ENCODE measurements at regions not wholly inside any gene's neighbourhood (a gene's known extent, or its start where the extent isn't known, plus 50 kb on each side); places are given as distances from the start of the nearest gene placed in this dataset.

- peaks cover 6 to 22% of the 10 kb centered on the region in 2 donors for H3K27me3 Mint-ChIP-seq
Observed at GRCh38 chr1:90783181-90783580, 66.1 kb upstream of the BARHL2 start.

GRCh38 chr1:90782046-90782445, 64.9 kb upstream of the BARHL2 start:
- no peak for DNase-seq (ENCODE audit: low spot score)
- no peak overlapping the region for H3K27ac Mint-ChIP-seq
- no peak overlapping the region for H3K4me3 Mint-ChIP-seq
- no peak for ATAC-seq
- no peaks in the 10 kb centered on the region for H3K9me3 Mint-ChIP-seq
- no peaks in the 10 kb centered on the region for H3K36me3 Mint-ChIP-seq
- no peaks in the 10 kb centered on the region for H3K4me1 Mint-ChIP-seq (ENCODE audit: low read depth in 2 of 2)
- peaks cover 6 to 22% of the 10 kb centered on the region in 2 donors for H3K27me3 Mint-ChIP-seq

More at GRCh38 chr1:90783181-90783580, 66.1 kb upstream of the BARHL2 start:
- no peak for DNase-seq (ENCODE audit: low spot score)
- H3K9me3 Mint-ChIP-seq, result no peaks in the 10 kb centered on the region
- ATAC-seq, result no peak
- H3K27ac Mint-ChIP-seq, result no peak overlapping the region
- no peaks in the 10 kb centered on the region for H3K36me3 Mint-ChIP-seq
- no peaks in the 10 kb centered on the region for H3K4me1 Mint-ChIP-seq (ENCODE audit: low read depth in 2 of 2)
- no peak overlapping the region for H3K4me3 Mint-ChIP-seq

GRCh38 chr1:90781534-90781933, 64.4 kb upstream of the BARHL2 start:
- Mint-ChIP-seq H3K36me3 (no peaks in the 10 kb centered on the region), H3K4me1 (ENCODE audit: low read depth in 2 of 2) (no peaks in the 10 kb centered on the region), H3K27ac (no peak overlapping the region), H3K4me3 (no peak overlapping the region), H3K9me3 (no peaks in the 10 kb centered on the region), H3K27me3 (peaks cover 6 to 22% of the 10 kb centered on the region in 2 donors)
- ATAC-seq (no peak), DNase-seq (ENCODE audit: low spot score) (no peak)

- DNase-seq (ENCODE audit: low spot score) (no peak), ATAC-seq (no peak)
- no peaks in the 10 kb centered on the region for H3K36me3 Mint-ChIP-seq
- no peak overlapping the region for H3K4me3 Mint-ChIP-seq
- peaks cover 6 to 22% of the 10 kb centered on the region in 2 donors for H3K27me3 Mint-ChIP-seq
- no peak overlapping the region for H3K27ac Mint-ChIP-seq
- no peaks in the 10 kb centered on the region for H3K9me3 Mint-ChIP-seq
- H3K4me1 Mint-ChIP-seq (ENCODE audit: low read depth in 2 of 2), result no peaks in the 10 kb centered on the region
Observed at GRCh38 chr1:90780981-90781380, 63.9 kb upstream of the BARHL2 start.

GRCh38 chr1:90779573-90779972, 62.5 kb upstream of the BARHL2 start:
- DNase-seq (ENCODE audit: low spot score) (no peak), ATAC-seq (no peak)
- Mint-ChIP-seq H3K9me3 (no peaks in the 10 kb centered on the region), H3K4me1 (ENCODE audit: low read depth in 2 of 2) (no peaks in the 10 kb centered on the region), H3K27ac (no peak overlapping the region), H3K36me3 (no peaks in the 10 kb centered on the region), H3K27me3 (peaks cover 6 to 22% of the 10 kb centered on the region in 2 donors), H3K4me3 (no peak overlapping the region)

- no peak for DNase-seq (ENCODE audit: low spot score)
- Mint-ChIP-seq H3K27ac (no peak overlapping the region), H3K4me1 (ENCODE audit: low read depth in 2 of 2) (no peaks in the 10 kb centered on the region), H3K27me3 (peaks cover 6 to 18% of the 10 kb centered on the region in 2 donors), H3K9me3 (no peaks in the 10 kb centered on the region), H3K4me3 (no peak overlapping the region), H3K36me3 (no peaks in the 10 kb centered on the region)
- no peak for ATAC-seq
Observed at GRCh38 chr1:90778486-90778885, 61.4 kb upstream of the BARHL2 start.

- Mint-ChIP-seq H3K27me3 (peaks cover 12 to 20% of the 10 kb centered on the region in 2 donors), H3K9me3 (no peaks in the 10 kb centered on the region), H3K4me1 (ENCODE audit: low read depth in 2 of 2) (no peaks in the 10 kb centered on the region), H3K27ac (no peak overlapping the region), H3K36me3 (no peaks in the 10 kb centered on the region), H3K4me3 (no peak overlapping the region)
- DNase-seq (ENCODE audit: low spot score) (no peak), ATAC-seq (no peak)
Observed at GRCh38 chr1:90773812-90774211, 56.7 kb upstream of the BARHL2 start.

GRCh38 chr1:90768826-90769225, 51.7 kb upstream of the BARHL2 start:
- H3K4me1 Mint-ChIP-seq (ENCODE audit: low read depth in 2 of 2), result no peaks in the 10 kb centered on the region
- no peaks in the 10 kb centered on the region for H3K36me3 Mint-ChIP-seq
- ATAC-seq (no peak), DNase-seq (ENCODE audit: low spot score) (no peak)
- no peak overlapping the region for H3K4me3 Mint-ChIP-seq
- peaks cover 25 to 56% of the 10 kb centered on the region in 2 donors for H3K27me3 Mint-ChIP-seq
- H3K9me3 Mint-ChIP-seq, result no peaks in the 10 kb centered on the region
- H3K27ac Mint-ChIP-seq, result no peak overlapping the region

GRCh38 chr1:90768098-90768497, 51.0 kb upstream of the BARHL2 start:
- Mint-ChIP-seq H3K27ac (no peak overlapping the region), H3K4me1 (ENCODE audit: low read depth in 2 of 2) (no peaks in the 10 kb centered on the region)
- no peak for DNase-seq (ENCODE audit: low spot score)

More at GRCh38 chr1:90768098-90768497, 51.0 kb upstream of the BARHL2 start:
- Mint-ChIP-seq H3K27me3 (peaks cover 28 to 54% of the 10 kb centered on the region in 2 donors), H3K4me3 (no peak overlapping the region), H3K9me3 (no peaks in the 10 kb centered on the region), H3K36me3 (no peaks in the 10 kb centered on the region)
- no peak for ATAC-seq
